ENCODE measurements at regions not wholly inside any gene's neighbourhood (a gene's known extent, or its start where the extent isn't known, plus 50 kb on each side); places are given as distances from the start of the nearest gene placed in this dataset.
"Not testable (repeated sequence)": the region's sequence is repeated elsewhere in the genome, so short reads cannot be mapped to it uniquely, and the experiment has no call there.

GRCh38 chr15:20624085-20624484 lies 82.5 kb upstream of the GOLGA6L6 start:
- H3K4me3 ChIP-seq (ENCODE audit: low read depth, low read length): not testable (repeated sequence)
- DNase-seq (ENCODE audit: low read depth): peak; percentile 27
- TF ChIP-seq CTCF (IDR thresholded peaks at IDR 0.05; ENCODE audit: low read depth, low read length): peak; percentile 32

DNA sequence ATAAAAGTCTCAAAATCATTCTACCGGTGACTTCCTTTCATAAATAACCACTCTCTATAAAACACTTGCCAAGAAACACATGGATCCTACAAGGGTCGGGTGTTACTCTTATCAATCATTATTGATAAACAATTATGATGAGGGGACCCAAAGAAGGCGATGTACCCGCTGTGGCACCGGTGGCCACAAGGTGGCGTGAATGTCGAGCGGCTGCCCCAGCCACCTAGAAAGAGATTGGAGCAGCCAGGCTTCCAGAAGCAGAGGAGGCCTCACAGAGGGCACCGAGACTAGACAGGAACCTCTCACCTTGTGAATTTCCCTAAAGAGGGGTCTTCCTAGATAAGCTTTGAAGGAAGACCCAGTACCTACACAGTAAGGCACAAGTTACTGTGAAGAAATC lies 80.5 kb upstream of the GOLGA6L6 start:
- not testable (repeated sequence) for H3K4me3 ChIP-seq (ENCODE audit: low read depth, low read length); DNase-seq (ENCODE audit: low read depth)

- DNase-seq (ENCODE audit: low read depth); H3K4me3 ChIP-seq (ENCODE audit: low read depth, low read length): not testable (repeated sequence)
Observed at GRCh38 chr15:20614549-20614948, 72.9 kb upstream of the GOLGA6L6 start.

GRCh38 chr15:20612796-20613195 lies 71.2 kb upstream of the GOLGA6L6 start:
- not testable (repeated sequence) for DNase-seq (ENCODE audit: low read depth); H3K4me3 ChIP-seq (ENCODE audit: low read depth, low read length)

DNA sequence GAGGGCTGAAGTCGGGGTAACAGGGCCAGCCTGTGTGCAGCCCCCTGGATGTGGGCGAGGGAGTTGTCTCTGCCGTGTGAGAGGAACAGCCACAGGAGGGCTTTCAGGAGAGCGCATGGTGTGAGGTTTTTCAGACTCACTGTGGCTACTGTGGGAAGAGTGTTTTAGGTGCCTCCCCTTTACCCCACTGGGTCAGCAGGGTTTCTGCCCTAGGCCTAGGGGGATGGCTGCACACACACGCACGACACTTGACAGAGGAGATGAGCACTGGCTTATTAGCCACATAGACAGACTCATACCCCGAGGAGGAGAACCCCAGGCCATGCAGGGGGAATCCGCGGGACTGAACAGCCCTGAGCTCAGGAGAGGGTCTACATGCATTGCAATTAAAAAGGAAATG lies 70.8 kb upstream of the GOLGA6L6 start:
- not testable (repeated sequence) for H3K4me3 ChIP-seq (ENCODE audit: low read depth, low read length); DNase-seq (ENCODE audit: low read depth)

DNA sequence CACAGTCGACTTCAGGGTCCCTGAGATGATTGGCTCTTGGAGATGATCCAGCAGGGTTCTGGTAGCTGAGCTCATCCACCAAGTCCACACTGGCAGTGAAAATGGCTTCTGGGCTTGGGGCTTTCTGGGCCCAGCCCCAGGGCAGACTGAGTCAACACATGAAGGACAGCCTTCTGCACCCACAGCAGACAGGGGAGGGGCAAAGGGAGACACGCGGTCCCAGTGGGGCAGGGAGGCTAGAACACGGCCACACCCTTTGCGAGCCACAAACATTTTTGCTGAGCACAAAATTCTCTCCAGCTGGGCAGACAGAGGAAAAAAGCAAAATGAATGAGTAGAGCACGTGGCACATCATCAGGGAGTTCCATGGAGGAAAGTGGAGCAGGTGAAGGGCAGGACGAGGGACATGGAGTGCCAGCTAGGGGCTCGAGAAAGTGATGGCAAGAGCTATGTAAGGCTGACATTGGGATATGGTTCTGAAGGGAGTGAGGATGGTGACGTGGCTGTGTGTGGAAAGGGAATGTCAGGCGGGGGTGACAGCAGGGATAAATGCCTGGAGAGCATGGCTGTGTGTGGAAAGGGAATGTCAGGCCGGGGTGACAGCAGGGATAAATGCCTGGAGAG lies 70.2 kb upstream of the GOLGA6L6 start:
- not testable (repeated sequence) for H3K4me3 ChIP-seq (ENCODE audit: low read depth, low read length)

DNA sequence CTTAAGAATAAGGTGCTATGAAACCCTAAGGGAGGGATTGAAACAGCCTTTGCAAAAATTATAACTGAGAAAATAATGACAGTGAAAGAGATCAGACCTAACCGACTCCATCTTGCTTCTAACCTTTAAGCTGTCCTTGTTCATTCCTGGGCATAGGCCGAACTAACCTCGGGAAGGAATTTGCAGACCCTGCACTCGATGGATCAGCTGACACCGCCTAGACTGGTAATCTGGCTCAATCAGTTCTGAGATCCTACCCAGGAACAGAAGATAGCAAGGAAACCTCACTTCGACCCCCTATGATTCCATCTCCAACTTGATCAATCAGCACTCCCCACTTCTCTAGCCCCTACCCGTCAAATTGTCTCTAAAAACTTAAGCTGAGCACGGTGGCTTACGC lies 66.6 kb upstream of the GOLGA6L6 start:
- DNase-seq (ENCODE audit: low read depth); H3K4me3 ChIP-seq (ENCODE audit: low read depth, low read length): not testable (repeated sequence)

More for the DNA sequence above, 70.2 kb upstream of the GOLGA6L6 start:
- not testable (repeated sequence) for DNase-seq (ENCODE audit: low read depth)

DNA sequence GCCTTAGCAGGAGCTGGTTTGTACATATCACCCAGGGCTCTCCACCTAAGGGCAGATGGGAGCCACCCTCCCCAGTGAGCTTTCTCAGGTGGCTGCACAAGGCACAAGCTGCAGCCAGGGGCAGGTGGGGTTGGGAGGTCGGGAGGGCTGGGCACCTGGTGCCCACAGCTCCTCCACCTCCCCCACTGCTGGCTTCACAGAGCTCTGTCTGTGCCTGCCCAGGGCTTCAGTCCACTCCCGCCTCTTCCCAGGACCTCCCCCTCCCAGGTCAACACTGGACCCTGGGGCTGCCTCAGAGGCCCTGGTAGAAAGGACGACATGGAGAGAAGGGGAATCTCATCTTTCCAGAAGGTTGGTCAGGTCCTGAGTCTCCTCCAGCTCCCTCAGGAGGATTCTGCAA lies 55.6 kb upstream of the GOLGA6L6 start:
- not testable (repeated sequence) for H3K4me3 ChIP-seq (ENCODE audit: low read depth, low read length); DNase-seq (ENCODE audit: low read depth)

- not testable (repeated sequence) for DNase-seq (ENCODE audit: low read depth); H3K4me3 ChIP-seq (ENCODE audit: low read depth, low read length)
Observed at GRCh38 chr15:20594219-20594618, 52.6 kb upstream of the GOLGA6L6 start.

- not testable (repeated sequence) for H3K4me3 ChIP-seq (ENCODE audit: low read depth, low read length)
Observed at GRCh38 chr15:20591936-20592335, 50.3 kb upstream of the GOLGA6L6 start.

More at GRCh38 chr15:20591936-20592335, 50.3 kb upstream of the GOLGA6L6 start:
- not testable (repeated sequence) for DNase-seq (ENCODE audit: low read depth)

Measured in NB4 (cell line).